NCI-H226 (cell line): ENCODE measurements at regions not wholly inside any gene's neighbourhood (a gene's known extent, or its start where the extent isn't known, plus 50 kb on each side); places are given as distances from the start of the nearest gene placed in this dataset.

Source experiments
- DNase-seq: peaks from one replicate; pipeline ENCODE4 v3.0.0-alpha.2; 2015

- DNase-seq: no peak
These were observed 301.9 kb upstream of the HS3ST1 start for GRCh38 chr4:11730545-11730944.

DNA sequence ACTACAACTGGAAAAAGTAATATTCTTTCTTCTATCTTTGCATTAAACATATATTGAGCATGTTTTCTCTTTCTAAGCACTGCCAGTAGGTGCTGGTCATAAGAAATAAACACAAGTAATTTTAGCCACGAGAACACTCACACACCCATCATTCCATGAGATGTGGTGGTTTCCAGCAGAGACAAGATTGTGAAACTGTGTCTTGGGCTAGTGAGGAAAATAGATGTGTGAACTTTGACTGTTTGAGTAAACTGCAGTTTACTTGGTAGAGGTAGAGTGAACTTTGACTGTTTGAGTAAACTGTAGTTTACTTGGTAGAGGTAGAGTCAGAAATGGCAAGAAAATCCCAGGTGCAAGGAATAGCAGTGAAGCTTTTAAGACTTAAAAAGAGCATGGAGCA, 300.9 kb upstream of the HS3ST1 start:
- DNase-seq: no peak

GRCh38 chr4:11727903-11728564, 299.3 kb upstream of the HS3ST1 start:
- no peak for DNase-seq

DNA sequence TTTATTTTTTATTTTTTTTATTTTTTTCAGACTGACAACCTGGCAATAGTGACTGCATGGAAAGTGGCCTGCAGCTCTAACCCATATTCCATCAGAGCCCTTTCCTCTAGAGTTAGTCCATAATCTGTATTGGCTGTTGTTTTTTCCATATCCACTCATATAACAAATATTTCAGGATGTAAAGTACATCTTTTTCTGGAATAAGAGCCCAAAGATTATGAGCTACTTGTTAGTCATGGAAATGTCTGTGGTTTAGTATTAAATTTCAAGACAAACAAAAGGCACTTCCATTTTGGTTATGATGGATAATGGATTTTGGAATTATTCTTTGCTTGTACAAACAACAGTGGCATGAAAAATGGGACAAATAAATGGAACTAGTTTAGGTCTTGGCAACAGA, 296.0 kb upstream of the HS3ST1 start:
- no peak for DNase-seq

DNA sequence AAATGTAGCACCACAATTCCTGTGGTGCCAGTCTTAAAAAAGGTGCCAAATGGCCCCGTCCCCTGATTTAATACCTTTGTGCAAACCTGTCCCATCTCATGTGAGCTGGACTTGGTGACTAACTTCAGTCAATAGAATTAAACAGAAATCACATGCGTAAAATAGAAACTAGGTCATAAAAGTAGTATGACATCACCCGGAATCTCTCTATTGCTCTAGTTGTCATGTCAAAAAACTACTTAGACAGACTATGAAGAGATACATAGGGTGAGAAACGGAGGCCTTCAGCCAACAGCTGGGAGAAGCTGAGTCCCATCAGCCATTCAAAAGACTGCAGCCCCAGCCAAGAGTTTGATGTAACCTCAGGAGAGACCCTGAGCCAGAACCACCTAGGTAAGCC, 293.5 kb upstream of the HS3ST1 start:
- DNase-seq: no peak

DNA sequence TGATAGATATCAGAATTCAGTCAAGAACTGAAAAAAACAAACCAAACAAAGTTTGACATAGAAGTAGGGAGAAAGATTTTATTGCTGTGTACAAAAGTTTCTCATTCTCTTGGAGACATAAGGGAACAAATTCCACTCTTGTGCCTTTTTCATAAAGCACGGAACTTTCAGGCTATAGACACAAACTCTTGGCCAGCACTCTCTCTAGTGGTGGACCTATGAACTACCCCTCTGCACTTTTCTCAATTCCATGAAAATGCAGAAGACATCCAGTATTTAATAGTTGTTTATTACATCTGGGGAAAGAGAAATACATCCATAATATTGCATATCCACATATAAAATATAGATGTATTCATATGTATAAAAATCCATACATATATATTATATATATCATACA, 291.6 kb upstream of the HS3ST1 start:
- DNase-seq: no peak

- no peak for DNase-seq
These were observed 291.2 kb upstream of the HS3ST1 start for GRCh38 chr4:11719879-11720278.

GRCh38 chr4:11715753-11716521, 287.2 kb upstream of the HS3ST1 start:
- no peak for DNase-seq

- no peak for DNase-seq
These were observed 281.9 kb upstream of the HS3ST1 start for GRCh38 chr4:11710453-11711093.

GRCh38 chr4:11704186-11704830, 275.6 kb upstream of the HS3ST1 start:
- no peak for DNase-seq

- DNase-seq: no peak
These were observed 274.3 kb upstream of the HS3ST1 start for GRCh38 chr4:11702886-11703557.

DNA sequence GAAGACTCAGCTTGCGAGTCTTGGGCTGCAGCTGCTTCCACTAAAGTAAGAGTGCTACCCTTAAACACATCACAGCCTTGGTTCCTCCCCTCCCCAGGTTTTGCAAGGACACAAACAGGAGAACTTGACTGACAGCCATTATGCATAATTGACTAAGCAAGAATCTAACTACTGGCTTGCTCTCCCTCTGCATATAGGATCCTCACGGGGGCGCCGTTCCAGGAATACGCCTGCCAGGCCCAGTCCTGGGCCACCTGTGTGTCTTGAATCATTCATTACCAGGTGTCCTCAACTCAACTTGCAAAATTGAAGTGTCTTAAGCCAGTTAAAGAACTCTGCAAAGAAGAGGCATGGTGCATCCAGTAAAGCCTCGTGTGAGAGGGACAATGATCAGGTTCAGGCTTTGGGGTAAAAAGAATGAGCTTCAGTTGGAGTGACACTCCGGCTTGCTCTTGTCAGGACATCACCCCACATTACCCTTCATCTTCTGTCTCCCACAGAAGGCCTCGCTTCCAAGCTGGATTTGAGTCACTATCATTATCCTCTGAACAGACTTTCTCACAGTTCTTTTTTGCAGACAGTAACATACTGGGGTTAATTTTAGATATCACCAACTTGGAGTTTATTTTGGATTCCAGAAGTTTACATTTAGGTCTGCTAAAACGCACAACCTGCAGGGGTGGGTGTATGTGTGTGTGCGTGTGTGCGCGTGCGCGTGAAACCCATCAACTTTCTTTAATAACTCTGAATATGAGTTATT, 273.5 kb upstream of the HS3ST1 start:
- no peak for DNase-seq

DNA sequence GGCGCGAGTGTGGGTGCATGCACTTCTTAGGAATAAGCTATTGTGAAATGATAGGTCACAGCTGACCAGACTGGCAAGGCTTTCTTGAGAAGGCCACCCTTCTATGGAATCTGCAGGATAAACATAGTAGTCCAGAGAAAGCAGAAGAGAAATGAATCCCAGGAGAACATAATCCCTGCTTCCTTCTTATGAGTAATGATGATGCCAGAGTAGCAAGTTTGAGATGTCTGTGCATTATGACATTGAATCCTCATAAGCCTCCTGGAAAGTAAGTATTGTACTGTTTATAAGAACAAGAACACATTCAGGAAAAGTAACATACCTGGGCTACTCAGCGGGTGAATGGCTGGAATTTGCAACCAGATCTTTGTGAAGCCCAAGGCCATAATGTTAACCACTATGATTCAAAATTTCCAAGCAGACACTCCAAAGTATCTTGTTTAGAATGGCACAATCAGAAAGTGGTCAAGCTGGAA, 272.1 kb upstream of the HS3ST1 start:
- no peak for DNase-seq

- DNase-seq: no peak
These were observed 270.3 kb upstream of the HS3ST1 start for GRCh38 chr4:11698846-11699590.

DNA sequence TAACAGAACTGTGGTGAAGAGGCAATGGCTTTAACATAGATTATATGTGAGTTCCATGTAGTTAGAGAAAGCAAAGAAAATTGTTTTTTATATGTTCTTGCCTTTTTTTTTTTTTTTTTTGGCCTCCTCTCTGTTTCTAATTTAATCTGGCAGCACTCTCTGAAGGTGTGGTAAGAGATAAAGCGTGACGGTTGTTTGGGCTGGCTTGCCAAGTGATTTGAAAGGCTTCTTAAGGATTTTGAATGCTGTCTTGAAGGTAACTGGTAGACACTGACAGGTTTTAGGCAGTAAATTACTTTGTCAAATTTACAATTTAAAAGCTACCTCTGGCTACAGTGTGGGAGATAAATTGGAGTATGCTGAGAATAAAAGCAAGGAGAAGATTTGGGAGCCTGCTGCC, 269.3 kb upstream of the HS3ST1 start:
- DNase-seq: no peak

GRCh38 chr4:11693693-11694092, 265.0 kb upstream of the HS3ST1 start:
- no peak for DNase-seq

- no peak for DNase-seq
These were observed 262.5 kb upstream of the HS3ST1 start for GRCh38 chr4:11691236-11691635.

- no peak for DNase-seq
These were observed 259.0 kb upstream of the HS3ST1 start for GRCh38 chr4:11687727-11688126.

DNA sequence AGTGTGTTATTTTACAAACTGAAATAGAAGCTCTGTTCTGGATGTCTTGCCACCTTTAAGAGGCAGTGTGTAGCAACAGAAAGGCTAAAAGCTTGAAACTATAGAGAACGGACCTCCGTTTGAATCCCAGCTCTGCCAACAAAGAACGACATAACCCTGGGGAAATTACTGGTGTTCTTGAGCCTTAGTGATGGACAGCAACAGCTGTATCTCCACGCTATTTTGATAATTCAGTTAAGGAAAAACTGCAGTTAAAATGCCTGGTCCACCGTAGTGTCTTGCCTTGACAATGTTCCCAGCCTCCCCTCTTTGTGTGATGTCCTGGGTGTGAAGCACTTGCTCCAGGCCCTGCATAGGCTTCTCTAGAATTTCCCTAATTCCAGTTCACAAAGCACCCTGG, 256.8 kb upstream of the HS3ST1 start:
- DNase-seq: no peak

GRCh38 chr4:11675051-11675800, 246.5 kb upstream of the HS3ST1 start:
- DNase-seq: no peak

DNA sequence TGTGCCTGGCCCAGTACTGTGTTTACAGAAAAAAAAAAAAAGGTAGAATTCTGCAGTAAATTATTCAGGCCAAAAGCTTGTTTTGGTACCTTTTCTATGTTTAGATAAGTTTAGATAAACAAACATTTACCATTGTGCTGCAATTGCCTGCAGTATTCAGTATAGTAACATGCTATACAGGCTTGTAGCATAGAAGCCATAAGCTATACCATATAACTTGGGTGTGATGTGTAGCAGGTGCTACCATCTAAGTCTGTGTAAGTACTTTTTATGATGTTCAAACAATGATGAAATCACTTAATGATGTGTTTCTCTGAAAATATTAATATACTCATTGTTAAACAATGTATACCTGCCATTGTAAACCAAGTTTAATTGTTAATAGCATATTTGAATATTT, 241.6 kb upstream of the HS3ST1 start:
- no peak for DNase-seq
